ENCODE measurements at regions not wholly inside any gene's neighbourhood (a gene's known extent, or its start where the extent isn't known, plus 50 kb on each side); places are given as distances from the start of the nearest gene placed in this dataset.

DNA sequence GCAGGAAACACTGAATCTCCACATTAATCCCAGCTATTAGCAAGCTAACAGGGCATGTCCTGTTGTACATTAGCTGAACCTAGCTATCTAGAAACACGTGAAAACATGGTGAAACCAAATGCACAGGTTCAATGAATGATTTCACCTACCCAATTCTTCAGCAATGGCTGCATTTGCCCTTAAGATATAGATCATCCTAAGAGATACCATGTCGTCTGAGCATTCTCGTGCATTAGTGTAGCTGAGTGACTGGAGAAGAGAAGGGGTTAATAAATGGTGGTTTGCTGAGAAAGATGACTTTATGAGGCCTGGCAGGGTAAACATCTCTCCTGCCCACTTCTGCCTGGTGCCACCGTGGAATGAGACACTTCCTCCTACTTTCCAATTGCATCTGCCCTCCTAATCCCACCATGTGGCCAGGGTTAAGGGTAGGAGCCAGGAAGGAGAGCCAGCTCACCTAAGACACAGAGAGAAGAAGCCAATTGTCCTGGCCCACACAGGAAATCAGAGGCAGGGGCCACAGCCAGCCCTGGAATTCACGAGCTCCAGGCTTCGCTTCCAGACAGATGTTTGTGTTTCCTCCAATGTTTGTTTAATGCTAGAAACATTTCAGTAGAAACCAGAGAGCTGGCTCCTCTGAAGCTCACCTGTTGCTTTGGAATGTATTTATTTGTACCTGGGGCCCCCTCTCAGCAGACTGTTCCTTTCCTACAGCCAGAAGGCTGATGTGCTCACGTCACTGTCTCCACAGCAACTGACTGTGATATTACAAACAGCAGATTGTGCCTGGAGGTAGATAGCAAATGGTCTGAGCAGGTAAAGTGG lies 126.0 kb upstream of the PARP11 start:
- FAIRE-seq (peak; percentile 8), ATAC-seq (peak; percentile 86), DNase-seq (ENCODE audit: low spot score) (peak; percentile 88)
- ChIA-PET CTCF (ENCODE audit: low intra/inter-chr PET ratio, low total read pairs) (no interaction called here), POLR2A (interaction anchor here (0.7 to 6.7 kb wide), 4 partner anchors 13 to 39 kb away, joined by 3 to 135 read pairs (median 10); no protein-coding TSS in a partner anchor)
- Histone ChIP-seq H3K9me3 (ENCODE audit: low read length) (no peaks in the 10 kb centered on the region), H4K20me1 (ENCODE audit: insufficient read depth, low read length) (no peaks in the 10 kb centered on the region), H3K27ac (ENCODE audit: extremely low read length, insufficient read depth, low read length) (peak overlapping the region; percentile 89), H3K4me2 (ENCODE audit: low read depth, low read length) (peak overlapping the region; percentile 63), H3K4me1 (ENCODE audit: insufficient read depth, low read length) (peaks cover 52% of the 10 kb centered on the region), H3K36me3 (replicated peaks in 1 of 2; ENCODE audit: control insufficient read depth in 1 of 2, insufficient read depth in 2 of 2, low read length in 2 of 2) (no peaks in the 10 kb centered on the region), H3K79me2 (ENCODE audit: insufficient read depth, low read length) (no peaks in the 10 kb centered on the region), H3K27me3 (ENCODE audit: control insufficient read depth in 1 of 2, insufficient read depth in 2 of 2, low read length in 2 of 2) (no peaks in the 10 kb centered on the region), H2AFZ (ENCODE audit: low read length) (no peak overlapping the region), H3K4me3 (replicated peaks in 1 of 3; ENCODE audit: insufficient read depth in 1 of 3, low read depth in 2 of 3, low read length in 3 of 3) (no peak overlapping the region; a peak in 1 of 6 replicates), H3K9ac (ENCODE audit: insufficient read depth, low read depth, low read length) (peak overlapping the region; percentile 67)
- no TSS peak for BruUV-seq (replicated peaks)
- in situ Hi-C loops (cut with HindIII; ENCODE audit: extremely low pct_ligation_motif_present, low pct_unique_long_range_greater_than_20kb) = no loop called here
- WGBS (ENCODE audit: low lambda C conversion rate) = 54% methylated on average over 5 of the region's 7 CpGs
- intact Hi-C loops (cut with micrococcal nuclease; ENCODE audit: unreplicated experiment) = loop anchor here (2.0 to 5.0 kb wide), 3 partner anchors 16 to 278 kb away; no protein-coding TSS in a partner anchor
- peak; percentile 55 for TF ChIP-seq RARA (CRISPR knock-in tag; IDR thresholded peaks at IDR 0.05)
- TF ChIP-seq MED1 (CRISPR knock-in tag; IDR thresholded peaks at IDR 0.05) = peak; percentile 61
- TF ChIP-seq ETV5 (CRISPR knock-in tag; IDR thresholded peaks at IDR 0.05; ENCODE audit: borderline replicate concordance) = peak; percentile 43; the same call in 1 of the 2 replicates
- peak; percentile 69; the same call in 1 of the 2 replicates for TF ChIP-seq PITX1 (CRISPR knock-in tag; IDR thresholded peaks at IDR 0.05)
- no peak for TF ChIP-seq ZNF558 (CRISPR knock-in tag; IDR thresholded peaks at IDR 0.05; ENCODE audit: borderline replicate concordance)
- TF ChIP-seq, protein P1, sequence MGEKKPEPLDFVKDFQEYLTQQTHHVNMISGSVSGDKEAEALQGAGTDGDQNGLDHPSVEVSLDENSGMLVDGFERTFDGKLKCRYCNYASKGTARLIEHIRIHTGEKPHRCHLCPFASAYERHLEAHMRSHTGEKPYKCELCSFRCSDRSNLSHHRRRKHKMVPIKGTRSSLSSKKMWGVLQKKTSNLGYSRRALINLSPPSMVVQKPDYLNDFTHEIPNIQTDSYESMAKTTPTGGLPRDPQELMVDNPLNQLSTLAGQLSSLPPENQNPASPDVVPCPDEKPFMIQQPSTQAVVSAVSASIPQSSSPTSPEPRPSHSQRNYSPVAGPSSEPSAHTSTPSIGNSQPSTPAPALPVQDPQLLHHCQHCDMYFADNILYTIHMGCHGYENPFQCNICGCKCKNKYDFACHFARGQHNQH (CRISPR knock-in tag; IDR thresholded peaks at IDR 0.05) = peak; percentile 95
- TF ChIP-seq PHF21A (CRISPR knock-in tag; IDR thresholded peaks at IDR 0.05) = peak; percentile 84; the same call in 1 of the 2 replicates
- TF ChIP-seq, protein P2, sequence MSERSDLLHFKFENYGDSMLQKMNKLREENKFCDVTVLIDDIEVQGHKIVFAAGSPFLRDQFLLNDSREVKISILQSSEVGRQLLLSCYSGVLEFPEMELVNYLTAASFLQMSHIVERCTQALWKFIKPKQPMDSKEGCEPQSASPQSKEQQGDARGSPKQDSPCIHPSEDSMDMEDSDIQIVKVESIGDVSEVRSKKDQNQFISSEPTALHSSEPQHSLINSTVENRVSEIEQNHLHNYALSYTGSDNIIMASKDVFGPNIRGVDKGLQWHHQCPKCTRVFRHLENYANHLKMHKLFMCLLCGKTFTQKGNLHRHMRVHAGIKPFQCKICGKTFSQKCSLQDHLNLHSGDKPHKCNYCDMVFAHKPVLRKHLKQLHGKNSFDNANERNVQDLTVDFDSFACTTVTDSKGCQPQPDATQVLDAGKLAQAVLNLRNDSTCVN (CRISPR knock-in tag; IDR thresholded peaks at IDR 0.05; ENCODE audit: borderline replicate concordance) = peak; percentile 89; the same call in 1 of the 2 replicates
- TF ChIP-seq CREM (IDR thresholded peaks at IDR 0.05) = peak; percentile 75
- no peak for TF ChIP-seq CREM (CRISPR knock-in tag; IDR thresholded peaks at IDR 0.05)
- 0 out of 2 replicates have a peak, but pooled peaks have one; percentile 1 for TF ChIP-seq CEBPG (CRISPR knock-in tag; IDR thresholded peaks at IDR 0.05)
- TF ChIP-seq ELF3 (CRISPR knock-in tag; IDR thresholded peaks at IDR 0.05) = peak; percentile 50; the same call in 1 of the 2 replicates
- TF ChIP-seq, protein P3, sequence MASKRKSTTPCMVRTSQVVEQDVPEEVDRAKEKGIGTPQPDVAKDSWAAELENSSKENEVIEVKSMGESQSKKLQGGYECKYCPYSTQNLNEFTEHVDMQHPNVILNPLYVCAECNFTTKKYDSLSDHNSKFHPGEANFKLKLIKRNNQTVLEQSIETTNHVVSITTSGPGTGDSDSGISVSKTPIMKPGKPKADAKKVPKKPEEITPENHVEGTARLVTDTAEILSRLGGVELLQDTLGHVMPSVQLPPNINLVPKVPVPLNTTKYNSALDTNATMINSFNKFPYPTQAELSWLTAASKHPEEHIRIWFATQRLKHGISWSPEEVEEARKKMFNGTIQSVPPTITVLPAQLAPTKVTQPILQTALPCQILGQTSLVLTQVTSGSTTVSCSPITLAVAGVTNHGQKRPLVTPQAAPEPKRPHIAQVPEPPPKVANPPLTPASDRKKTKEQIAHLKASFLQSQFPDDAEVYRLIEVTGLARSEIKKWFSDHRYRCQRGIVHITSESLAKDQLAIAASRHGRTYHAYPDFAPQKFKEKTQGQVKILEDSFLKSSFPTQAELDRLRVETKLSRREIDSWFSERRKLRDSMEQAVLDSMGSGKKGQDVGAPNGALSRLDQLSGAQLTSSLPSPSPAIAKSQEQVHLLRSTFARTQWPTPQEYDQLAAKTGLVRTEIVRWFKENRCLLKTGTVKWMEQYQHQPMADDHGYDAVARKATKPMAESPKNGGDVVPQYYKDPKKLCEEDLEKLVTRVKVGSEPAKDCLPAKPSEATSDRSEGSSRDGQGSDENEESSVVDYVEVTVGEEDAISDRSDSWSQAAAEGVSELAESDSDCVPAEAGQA (IDR thresholded peaks at IDR 0.05; ENCODE audit: low read depth) = no peak
- TF ChIP-seq, protein P3 (CRISPR knock-in tag; IDR thresholded peaks at IDR 0.05; ENCODE audit: borderline replicate concordance) = no peak
- 0 out of 2 replicates have a peak, but pooled peaks have one; percentile 28 for TF ChIP-seq ZNF317 (CRISPR knock-in tag; IDR thresholded peaks at IDR 0.05)
- no peak for TF ChIP-seq SOX6 (IDR thresholded peaks at IDR 0.05)
- TF ChIP-seq SOX6 (CRISPR knock-in tag; IDR thresholded peaks at IDR 0.05) = peak; percentile 60
